ENCODE measurements at regions not wholly inside any gene's neighbourhood (a gene's known extent, or its start where the extent isn't known, plus 50 kb on each side); places are given as distances from the start of the nearest gene placed in this dataset.

DNA sequence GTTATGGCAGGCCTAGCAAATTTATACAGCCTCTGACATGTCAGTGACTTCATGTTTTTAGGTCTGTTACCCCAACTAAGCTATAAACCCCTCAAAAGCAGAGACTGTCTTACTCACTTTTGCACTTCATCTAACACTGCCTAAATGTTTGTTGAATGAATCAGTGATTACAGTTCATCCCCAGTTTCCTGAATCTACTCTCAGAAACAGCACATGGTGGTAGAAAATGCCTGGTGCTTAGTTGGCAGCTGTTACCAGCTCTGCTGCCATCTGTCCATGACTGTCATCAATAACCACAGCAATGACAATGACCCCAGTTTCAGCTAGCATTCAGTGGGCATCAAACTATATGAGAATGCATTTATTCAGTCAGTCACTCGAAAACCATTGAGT is 110.5 kb upstream of the SERBP1 start:
- ChIA-PET CTCF (interaction anchor here (0.9 to 8.8 kb wide), 4 partner anchors 8 to 229 kb away, joined by 3 to 98 read pairs (median 4); no protein-coding TSS in a partner anchor), POLR2A (no interaction called here)
- Mint-ChIP-seq H3K27me3 (ENCODE audit: low read depth) (no peaks in the 10 kb centered on the region; the same call in none of the 2 replicates), H3K4me3 (no peak overlapping the region), H3K27ac (no peak overlapping the region), H3K4me1 (no peaks in the 10 kb centered on the region), H3K9me3 (no peaks in the 10 kb centered on the region), H3K36me3 (no peaks in the 10 kb centered on the region)
- no peak for DNase-seq (ENCODE audit: low spot score)
- no peak for TF ChIP-seq HMGA2 (CRISPR knock-in tag; IDR thresholded peaks at IDR 0.05)
- no peak for TF ChIP-seq ATF1 (CRISPR knock-in tag; IDR thresholded peaks at IDR 0.05)
- TF ChIP-seq ZNF671 (CRISPR knock-in tag; IDR thresholded peaks at IDR 0.05), result no peak
- TF ChIP-seq, protein P1, sequence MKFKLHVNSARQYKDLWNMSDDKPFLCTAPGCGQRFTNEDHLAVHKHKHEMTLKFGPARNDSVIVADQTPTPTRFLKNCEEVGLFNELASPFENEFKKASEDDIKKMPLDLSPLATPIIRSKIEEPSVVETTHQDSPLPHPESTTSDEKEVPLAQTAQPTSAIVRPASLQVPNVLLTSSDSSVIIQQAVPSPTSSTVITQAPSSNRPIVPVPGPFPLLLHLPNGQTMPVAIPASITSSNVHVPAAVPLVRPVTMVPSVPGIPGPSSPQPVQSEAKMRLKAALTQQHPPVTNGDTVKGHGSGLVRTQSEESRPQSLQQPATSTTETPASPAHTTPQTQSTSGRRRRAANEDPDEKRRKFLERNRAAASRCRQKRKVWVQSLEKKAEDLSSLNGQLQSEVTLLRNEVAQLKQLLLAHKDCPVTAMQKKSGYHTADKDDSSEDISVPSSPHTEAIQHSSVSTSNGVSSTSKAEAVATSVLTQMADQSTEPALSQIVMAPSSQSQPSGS (CRISPR knock-in tag; IDR thresholded peaks at IDR 0.05; ENCODE audit: borderline replicate concordance, low read depth), result no peak
- TF ChIP-seq CREM (CRISPR knock-in tag; IDR thresholded peaks at IDR 0.05), result no peak
- no peak for ATAC-seq

- Mint-ChIP-seq H3K27ac (no peak overlapping the region), H3K27me3 (ENCODE audit: low read depth) (no peaks in the 10 kb centered on the region; the same call in none of the 2 replicates), H3K36me3 (no peaks in the 10 kb centered on the region), H3K4me1 (no peaks in the 10 kb centered on the region), H3K4me3 (no peak overlapping the region), H3K9me3 (no peaks in the 10 kb centered on the region)
- ChIA-PET CTCF (no interaction called here), POLR2A (no interaction called here)
- TF ChIP-seq ZNF138 (CRISPR knock-in tag; conservative IDR thresholded peaks at IDR 0.05) (no peak), EMX1 (CRISPR knock-in tag; IDR thresholded peaks at IDR 0.05) (no peak), CBFB (CRISPR knock-in tag; IDR thresholded peaks at IDR 0.05; ENCODE audit: low read depth) (no peak), MAX (CRISPR knock-in tag; IDR thresholded peaks at IDR 0.05) (no peak), ZNF396 (CRISPR knock-in tag; IDR thresholded peaks at IDR 0.05; ENCODE audit: borderline replicate concordance) (no peak), ZNF263 (CRISPR knock-in tag; IDR thresholded peaks at IDR 0.05; ENCODE audit: low read depth) (no peak), ARID4B (CRISPR knock-in tag; IDR thresholded peaks at IDR 0.05; ENCODE audit: borderline replicate concordance) (no peak), HMGA2 (CRISPR knock-in tag; IDR thresholded peaks at IDR 0.05) (no peak), SMAD3 (CRISPR knock-in tag; IDR thresholded peaks at IDR 0.05; ENCODE audit: borderline replicate concordance) (no peak)
- ATAC-seq, result no peak
- DNase-seq (ENCODE audit: low spot score), result no peak
These were observed 112.5 kb upstream of the SERBP1 start for GRCh38 chr1:67542747-67543146.

GRCh38 chr1:67544921-67545320 is 114.7 kb upstream of the SERBP1 start:
- Mint-ChIP-seq H3K27me3 (ENCODE audit: low read depth) (no peaks in the 10 kb centered on the region; the same call in none of the 2 replicates), H3K9me3 (no peaks in the 10 kb centered on the region), H3K4me3 (no peak overlapping the region), H3K27ac (no peak overlapping the region), H3K4me1 (no peaks in the 10 kb centered on the region), H3K36me3 (no peaks in the 10 kb centered on the region)
- ChIA-PET CTCF (interaction anchor here (0.7 to 1.9 kb wide), 4 partner anchors 9 to 216 kb away, joined by 4 to 7 read pairs (median 6); no protein-coding TSS in a partner anchor), POLR2A (no interaction called here)
- ATAC-seq (no peak), DNase-seq (ENCODE audit: low spot score) (no peak)
- TF ChIP-seq ATF1 (CRISPR knock-in tag; IDR thresholded peaks at IDR 0.05), result no peak
- TF ChIP-seq ZNF396 (CRISPR knock-in tag; IDR thresholded peaks at IDR 0.05; ENCODE audit: borderline replicate concordance), result no peak
- TF ChIP-seq RELA (CRISPR knock-in tag; IDR thresholded peaks at IDR 0.05; ENCODE audit: borderline replicate concordance), result no peak
- no peak for TF ChIP-seq FOXP4 (CRISPR knock-in tag; IDR thresholded peaks at IDR 0.05)
- no peak for TF ChIP-seq ZNF423 (CRISPR knock-in tag; IDR thresholded peaks at IDR 0.05)
- TF ChIP-seq ZNF138 (CRISPR knock-in tag; conservative IDR thresholded peaks at IDR 0.05), result no peak
- TF ChIP-seq, protein P2, sequence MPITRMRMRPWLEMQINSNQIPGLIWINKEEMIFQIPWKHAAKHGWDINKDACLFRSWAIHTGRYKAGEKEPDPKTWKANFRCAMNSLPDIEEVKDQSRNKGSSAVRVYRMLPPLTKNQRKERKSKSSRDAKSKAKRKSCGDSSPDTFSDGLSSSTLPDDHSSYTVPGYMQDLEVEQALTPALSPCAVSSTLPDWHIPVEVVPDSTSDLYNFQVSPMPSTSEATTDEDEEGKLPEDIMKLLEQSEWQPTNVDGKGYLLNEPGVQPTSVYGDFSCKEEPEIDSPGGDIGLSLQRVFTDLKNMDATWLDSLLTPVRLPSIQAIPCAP (CRISPR knock-in tag; IDR thresholded peaks at IDR 0.05), result no peak
- no peak for TF ChIP-seq ZBTB43 (CRISPR knock-in tag; IDR thresholded peaks at IDR 0.05)
- no peak for TF ChIP-seq ELF4 (CRISPR knock-in tag; IDR thresholded peaks at IDR 0.05; ENCODE audit: low read depth)
- TF ChIP-seq CREB1 (CRISPR knock-in tag; IDR thresholded peaks at IDR 0.05), result no peak
